HPDE6-E6E7 (cell line): ENCODE measurements at regions not wholly inside any gene's neighbourhood (a gene's known extent, or its start where the extent isn't known, plus 50 kb on each side); places are given as distances from the start of the nearest gene placed in this dataset.

Experiments
- DNase-seq: peaks from one replicate; pipeline ENCODE4 v3.0.0; 2011; ENCODE audit warnings: missing footprints; ENCODE audit errors: extremely low spot score

DNA sequence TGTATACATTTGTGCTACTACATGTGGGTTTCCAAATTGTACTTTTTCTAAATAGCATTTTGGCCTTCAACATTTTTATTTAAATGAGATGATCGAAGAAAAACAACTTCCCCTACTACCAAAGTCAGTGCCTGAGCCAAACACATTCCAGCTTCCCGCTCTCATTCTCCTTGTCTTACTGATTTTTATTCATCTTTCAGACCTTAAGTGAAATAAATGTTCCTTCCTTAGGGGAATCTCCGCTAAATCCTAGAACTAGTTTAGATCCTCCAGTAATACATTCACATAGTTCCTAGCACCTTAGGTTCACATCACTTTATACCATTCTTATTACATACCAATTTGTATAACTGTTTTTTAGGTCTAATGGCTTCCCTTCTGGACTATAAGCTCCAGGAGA, 122.3 kb upstream of the COL3A1 start:
- DNase-seq, result no peak

DNA sequence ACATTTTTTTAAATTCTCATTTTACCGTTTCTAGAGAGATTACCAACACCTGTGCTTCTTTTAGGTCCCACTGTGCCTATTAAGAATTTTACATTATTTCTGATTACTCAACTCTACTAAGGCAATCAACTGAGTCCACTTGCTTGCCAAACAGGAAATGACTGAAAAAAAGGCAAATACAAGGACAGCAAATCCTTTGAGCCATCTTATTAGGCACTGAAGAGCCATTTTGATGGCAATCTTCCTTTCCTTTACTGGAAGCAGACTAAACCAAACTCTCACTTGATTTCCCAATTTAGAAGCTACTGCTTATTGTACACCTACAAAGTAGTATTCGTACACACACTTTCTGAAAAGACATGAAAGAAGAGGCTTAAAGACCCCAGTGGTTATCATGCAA, 121.4 kb upstream of the COL3A1 start:
- DNase-seq, result no peak

DNA sequence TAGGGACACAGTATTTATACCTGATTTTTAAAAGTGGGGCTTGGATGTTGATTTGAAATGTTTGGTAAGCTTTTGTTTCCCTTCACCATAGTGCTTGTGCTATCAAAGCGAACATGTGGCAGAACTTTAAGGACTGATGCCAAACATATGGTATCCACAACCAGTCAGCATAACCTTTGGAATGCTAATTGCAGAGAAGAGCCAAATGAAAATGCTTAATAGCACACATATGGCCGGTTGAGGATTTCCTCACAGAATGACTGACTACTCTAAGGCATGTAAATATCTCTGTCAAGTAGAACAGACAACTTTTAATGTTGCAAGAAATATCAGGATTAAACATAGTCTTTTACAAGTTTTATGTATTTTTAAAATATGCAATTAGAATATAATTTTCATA, 120.9 kb upstream of the COL3A1 start:
- no peak for DNase-seq

DNA sequence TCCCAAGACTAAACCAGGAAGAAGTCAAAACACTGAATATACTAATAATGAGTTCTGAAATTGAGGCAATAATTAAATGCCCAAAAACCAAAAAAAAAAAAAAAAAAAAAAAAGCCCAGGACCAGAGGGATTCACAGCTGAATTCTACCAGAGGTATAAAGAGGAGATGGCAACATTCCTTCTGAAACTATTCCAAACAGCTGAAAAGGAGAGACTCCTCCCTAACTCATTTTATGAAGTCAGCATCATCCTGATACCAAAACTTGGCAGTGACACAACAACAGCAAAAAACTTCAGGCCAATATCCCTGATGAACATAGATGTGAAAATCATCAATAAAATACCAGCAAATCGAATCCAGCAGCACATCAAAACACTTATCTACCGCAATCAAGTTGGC, 108.5 kb upstream of the COL3A1 start:
- no peak for DNase-seq

DNA sequence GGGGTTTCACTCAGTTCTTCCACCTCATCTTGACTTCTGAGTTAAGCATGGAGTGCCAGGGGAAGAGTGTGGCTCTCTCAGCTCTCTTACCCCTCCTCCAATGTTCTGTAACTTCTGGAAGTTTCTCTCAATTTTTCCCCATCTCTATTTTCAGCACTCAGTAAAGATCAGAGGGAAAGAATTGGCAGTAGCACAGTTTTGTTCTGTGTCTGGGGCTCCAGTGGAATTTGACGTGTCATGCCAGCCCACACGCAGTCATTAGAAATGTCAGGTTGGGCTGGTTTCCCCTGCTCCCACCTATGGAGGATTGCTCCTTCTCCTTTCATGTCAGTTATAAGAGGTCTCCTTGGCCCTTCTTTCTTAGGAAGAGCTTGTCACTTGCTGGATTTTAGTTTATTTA, 104.6 kb upstream of the COL3A1 start:
- DNase-seq, result no peak

DNA sequence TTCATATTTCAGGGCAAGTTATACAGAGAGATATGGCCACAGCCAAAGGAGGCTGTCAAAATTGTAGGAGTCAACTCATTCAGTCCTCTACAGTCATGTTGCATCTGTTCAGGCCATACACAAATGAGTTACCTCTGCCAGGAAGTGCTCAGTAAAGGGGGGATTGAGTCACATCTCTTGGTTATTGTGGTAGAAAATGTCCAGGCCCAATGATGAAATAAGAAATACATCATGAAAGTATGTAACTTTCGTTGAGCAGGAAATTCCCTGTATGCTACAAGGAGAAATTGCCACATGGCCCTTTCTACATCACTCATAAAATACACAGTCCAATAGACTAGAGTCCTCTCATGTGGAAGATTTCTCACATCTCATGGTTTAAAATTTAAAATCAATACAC, 103.9 kb upstream of the COL3A1 start:
- no peak for DNase-seq

DNA sequence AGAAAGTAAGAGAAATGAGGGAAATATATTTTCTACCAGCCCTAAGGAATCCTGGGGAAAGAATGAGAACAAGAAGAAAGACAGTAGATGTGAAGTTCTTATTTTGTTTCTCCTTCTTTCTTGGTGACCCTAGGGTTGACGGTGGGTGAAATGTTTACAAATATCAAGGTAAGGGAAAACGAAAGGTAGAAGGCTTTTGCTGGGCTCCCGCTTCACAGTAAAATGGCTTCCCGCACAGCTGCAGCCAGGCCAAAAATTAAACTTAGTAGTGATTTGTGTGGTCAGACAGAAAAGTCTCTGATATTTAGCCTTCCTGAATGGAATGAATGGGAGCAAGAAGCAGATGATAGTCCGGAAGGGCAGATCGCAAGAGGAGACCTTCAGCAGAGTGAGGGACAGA, 99.1 kb upstream of the COL3A1 start:
- DNase-seq, result no peak

DNA sequence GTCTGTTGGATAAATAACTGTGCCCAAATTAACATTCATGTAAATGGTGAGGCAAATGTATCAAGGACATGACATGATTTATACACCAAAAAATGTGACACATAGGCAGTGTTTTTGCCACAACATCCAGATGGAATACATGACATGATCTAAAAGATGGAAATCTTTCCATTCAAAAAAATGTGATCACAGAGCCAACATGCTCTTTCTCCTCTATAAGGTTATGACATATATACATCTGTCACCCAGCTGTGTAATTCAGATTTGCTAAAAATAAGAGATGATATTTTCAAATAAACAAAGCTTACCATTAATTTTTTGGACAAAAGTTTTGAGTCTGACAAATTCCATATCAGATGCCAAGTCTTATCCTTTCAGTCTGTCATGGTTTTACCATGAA, 95.5 kb upstream of the COL3A1 start:
- no peak for DNase-seq

DNA sequence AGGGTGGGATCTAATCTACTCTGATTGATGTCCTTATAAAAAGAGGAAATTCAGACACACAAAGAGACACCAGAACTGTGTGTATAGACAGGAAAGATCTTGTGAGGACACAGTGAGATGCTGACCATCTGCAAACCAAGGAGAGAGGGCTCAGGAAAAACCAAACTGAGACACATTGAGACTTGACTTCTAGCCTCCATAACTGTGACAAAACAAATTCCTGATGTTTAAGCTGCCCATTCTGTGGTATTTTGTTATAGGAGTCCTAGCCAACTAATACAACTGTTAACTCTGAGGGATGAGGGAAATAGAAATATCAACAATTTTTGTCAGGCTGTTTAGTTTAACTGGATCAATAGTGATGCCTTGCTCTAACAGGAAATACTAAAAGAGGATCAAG, 93.4 kb upstream of the COL3A1 start:
- no peak for DNase-seq

DNA sequence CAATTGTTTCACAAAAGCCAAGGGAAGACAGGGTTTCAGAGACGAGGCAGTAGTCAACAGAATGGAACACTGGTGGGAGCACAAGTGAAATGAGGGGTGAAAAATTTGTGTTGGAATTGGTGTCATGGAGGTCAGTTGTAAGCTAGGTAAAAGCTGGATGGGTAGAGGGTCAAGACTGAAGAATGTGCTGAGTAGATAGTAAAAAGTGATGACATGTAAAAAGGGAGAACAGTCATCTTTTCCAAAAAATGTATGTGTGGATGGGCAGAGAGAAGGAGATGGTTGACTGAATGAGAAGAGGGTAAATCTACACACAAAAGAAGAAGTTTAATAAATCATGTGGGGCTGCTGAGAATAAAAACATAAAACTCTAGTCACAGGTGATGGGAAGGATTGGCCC, 92.7 kb upstream of the COL3A1 start:
- no peak for DNase-seq

DNA sequence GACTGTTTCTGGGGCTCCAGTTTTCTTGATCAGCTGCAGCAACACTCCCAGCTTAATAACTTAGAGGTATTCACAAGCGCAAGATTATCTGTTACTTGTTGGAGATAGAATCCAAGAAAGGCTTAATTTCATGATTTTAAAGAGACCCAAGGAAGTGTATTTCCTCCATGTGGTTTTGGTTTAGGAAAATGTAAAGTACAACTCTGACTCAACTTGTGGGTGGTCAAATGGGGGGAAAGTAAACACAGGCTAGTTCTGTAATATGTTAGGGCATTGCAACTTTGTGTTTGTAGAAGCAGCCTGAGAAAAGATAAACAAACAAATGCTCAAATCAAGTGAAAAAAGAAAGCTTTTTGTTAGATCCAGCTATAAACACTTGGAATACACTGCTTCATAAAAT, 90.1 kb upstream of the COL3A1 start:
- DNase-seq, result no peak

DNA sequence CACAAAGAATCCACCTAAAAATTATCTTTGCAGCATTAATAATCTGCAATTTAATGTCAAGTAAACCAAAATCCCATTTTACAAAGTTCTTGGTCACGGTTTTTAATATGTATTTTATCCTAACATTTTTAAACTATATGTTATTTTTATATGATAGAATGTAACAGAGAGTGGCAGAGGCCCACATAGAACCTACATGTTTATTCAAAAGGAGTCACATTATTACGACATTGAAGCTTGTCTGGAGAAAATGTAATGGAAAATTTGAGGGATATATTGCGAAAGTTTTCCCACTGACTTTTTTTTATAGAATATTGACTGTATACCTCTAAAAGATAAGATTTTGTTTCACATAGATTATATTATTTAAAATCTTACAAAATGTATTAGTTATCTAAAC, 89.7 kb upstream of the COL3A1 start:
- no peak for DNase-seq

DNA sequence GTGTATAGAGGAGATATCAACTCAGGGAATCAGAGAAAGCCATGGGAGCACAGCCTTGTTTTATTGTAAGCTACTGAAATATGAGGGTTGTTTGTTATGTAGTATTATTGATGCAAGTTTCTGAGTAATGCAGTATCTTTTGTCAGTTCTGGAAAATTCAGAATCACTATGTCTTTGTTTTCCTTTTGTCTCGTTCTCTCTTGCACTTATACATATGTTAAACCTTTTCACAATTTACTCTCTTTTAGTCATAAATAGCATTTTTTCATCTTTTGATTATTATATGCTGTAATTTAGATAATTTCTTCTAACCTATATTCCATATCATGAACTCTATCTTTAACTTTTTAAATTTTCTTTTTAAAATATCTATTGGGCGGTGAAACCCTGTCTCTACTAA, 85.0 kb upstream of the COL3A1 start:
- no peak for DNase-seq

DNA sequence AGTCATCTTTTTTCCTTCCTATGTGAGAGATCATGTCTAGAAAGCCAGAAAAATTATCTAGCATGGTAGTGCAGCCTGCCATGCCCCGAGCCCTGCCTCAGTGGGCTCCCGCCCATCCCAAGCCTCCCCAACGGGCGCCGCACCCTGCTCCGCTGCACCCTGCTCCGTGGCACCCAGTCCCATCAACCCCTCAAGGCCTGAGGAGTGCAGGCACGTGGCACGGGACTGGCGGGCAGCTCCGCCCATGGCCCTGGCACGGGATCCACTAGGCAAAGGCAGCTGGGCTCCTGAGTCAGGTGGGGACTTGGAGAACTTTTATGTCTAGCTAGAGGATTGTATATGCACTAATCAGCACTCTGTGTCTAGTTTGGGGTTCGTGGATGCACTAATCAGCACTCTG, 83.4 kb upstream of the COL3A1 start:
- DNase-seq, result no peak

DNA sequence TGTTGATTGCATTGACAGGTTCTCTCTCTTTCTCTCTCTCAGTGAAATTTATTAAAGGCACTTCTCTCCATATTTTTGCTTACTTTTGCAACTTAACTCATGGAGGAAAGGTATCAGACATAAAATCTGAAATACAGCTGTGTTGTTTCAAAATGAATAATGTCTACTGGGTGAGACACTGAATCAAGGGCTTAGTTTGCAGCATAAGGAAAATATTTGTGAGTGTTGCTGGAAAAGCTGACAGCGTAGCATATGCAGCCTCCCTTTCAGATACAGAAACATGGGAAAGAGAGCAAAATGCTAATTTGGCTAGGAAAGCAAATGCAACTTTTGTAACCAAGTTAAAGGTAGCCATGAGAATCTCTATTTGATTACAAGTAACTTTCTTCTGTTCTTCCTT, 81.5 kb upstream of the COL3A1 start:
- no peak for DNase-seq

DNA sequence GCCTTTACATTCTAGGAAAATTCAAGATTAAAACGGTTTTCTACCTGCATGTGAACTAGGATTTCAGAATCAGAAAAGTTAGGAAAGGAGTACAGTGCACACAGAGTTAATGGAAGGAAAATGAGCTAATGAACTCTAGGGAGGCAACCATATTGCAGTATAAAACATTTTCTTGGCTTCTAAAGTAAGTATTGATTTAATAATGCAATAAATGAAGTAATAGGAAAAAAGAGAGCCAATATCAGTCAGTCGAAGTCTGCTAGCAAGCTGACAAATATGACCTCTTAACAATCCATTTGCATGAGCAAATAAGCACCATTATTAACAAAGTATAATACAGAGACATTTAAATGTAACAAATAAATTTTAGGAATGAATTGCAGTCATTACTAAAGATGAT, 80.2 kb upstream of the COL3A1 start:
- DNase-seq, result no peak

DNA sequence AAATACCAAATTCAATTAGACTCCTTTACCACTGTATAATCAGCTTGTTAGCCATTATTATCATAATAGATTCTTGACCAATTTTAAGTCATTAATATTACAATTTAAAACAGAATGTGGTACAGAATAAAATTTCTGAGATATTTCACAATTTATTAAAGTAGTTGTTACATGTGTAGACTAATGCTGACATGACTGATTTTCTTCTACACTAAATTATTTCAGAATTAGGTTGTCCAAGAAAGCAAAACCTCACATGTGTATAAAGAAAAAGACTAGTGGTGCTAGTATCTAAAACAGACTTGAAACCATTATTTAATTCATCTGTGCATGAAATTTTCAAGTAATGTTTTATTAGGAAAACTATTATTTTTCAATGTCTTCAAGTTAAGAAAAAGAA, 79.2 kb upstream of the COL3A1 start:
- DNase-seq, result no peak

DNA sequence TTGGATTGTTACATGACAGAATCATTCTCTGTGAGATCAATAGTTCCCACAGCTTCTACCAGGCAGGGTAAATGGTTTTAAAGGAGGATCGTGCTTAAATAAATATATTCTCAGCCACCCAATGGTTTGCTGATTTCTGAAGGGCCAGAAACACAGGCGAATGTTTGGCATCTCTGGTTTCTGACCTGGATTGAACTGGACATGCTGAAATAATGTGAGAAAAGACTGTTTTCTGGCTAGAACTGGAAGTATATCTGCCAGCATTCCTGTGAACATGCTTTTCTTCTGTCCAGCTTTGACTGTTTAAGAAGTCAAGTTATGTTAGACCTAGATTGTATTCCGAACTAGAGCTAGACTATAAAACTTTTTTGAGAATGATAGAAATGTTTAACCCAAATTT, 77.1 kb upstream of the COL3A1 start:
- DNase-seq, result no peak

DNA sequence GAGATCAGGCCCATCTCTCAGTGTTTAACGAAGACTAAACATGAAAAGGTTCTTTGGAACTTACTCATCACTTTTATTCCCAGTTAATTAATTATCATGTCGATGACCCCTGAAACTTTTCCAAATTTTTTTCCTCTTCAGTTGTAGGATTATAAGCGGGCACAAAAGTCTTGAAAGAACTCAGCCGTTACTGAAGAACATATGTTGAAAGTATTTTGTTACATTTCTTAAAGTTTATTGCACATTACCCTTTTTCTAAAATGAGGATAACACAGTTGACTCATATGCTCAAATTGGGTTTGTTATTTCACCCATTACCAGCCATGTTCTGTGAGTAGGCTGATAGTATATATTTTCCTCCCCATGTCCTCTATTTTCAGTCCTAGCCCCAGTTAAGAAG, 75.9 kb upstream of the COL3A1 start:
- DNase-seq, result no peak

DNA sequence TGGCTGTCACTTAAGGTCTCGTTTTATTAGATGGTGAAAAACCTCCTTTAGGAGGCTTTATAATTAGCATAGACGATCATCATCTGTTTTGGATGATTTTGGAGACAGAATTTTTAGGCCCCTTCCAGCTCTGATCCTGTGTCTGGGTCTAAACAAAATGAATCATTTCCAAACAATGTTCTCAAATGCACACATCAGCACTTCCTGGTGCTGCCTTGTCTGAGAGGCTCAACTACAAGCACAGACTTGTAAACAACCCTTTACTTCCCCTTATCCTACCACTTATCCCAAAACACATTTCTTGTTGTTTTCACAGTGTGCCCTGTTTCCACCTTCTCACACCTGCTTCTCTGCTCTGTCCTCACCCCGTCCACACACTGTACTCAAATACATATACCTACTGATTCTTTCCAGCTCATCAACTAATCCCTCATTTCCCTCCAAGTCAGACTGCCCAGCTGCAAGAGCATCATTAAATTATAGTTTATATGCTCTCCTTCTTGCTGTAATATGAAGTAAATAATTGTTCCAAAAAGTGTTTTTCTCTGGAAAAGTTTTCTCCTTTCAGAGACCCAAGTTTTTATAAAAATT, 71.2 kb upstream of the COL3A1 start:
- DNase-seq, result peak; percentile 52

DNA sequence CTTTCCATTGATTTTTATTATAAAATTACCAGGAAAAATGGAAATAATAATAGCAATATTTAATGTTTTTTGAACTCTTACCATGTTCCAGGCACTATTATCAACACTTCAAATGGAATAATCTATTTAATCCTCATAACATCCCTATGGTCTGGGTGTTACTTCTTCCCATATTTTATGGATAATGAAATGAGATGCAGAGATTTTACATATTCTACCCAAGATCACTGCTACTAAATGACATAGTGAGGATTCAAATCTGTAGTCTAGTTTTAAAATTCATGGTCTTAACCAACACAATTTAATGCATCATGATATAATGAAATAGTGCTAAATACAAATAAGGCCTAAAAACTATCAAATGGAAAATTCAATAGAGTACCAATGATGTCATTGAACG, 70.4 kb upstream of the COL3A1 start:
- no peak for DNase-seq

DNA sequence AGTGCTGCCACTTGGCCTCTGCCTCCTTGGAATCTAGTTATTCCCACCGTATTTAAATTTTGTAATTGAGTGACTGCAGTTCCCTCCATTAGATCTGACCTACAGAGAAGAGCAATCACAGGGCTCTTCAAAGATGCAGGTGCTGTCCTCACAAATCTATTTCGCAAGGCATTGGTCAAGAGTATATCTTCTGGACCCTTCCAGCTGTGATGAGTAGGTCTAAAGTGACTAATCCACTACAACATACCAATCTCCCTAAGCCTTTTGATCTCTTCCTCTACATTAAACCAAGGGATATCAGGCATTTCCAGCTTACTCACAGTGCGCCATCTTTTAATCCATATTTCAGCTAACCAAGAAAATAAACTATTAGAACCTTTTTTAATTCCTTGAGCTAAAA, 65.1 kb upstream of the COL3A1 start:
- DNase-seq, result no peak

DNA sequence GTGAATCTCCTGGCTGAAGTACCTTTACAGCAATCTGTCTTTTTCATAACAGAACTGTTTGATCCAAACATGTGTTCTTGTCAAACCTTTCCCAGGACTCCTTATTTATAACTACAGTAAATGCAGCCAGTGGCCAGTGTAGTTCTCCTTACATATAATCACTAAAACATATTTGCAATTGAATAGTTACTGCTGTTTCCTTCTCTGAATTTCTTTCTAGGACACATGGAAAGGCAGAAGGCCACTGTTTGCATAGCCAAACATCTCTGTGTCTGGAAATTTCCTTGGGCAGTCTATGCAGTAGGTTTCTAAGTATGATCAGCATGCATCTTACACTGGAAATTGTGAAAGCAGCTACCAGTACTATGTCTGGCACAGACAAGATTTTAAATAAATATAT, 57.4 kb upstream of the COL3A1 start:
- DNase-seq, result no peak

DNA sequence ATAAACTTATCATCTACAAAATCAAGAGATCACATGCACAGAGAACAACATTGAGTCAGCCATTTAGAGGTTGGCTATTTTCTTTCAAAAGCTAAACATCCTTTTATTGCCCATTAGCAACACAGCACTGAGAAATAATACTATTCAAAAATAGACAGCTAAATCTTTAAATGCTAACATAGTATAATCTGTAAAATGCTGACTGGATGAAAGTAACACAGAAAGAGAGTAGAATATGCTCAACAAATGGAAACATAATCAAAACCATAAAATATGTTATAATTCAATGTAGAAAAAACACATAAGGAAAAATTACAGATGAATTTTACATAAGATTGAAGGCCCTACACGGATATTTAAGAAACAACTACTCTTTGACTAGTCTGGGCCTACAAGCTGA, 56.5 kb upstream of the COL3A1 start:
- no peak for DNase-seq

DNA sequence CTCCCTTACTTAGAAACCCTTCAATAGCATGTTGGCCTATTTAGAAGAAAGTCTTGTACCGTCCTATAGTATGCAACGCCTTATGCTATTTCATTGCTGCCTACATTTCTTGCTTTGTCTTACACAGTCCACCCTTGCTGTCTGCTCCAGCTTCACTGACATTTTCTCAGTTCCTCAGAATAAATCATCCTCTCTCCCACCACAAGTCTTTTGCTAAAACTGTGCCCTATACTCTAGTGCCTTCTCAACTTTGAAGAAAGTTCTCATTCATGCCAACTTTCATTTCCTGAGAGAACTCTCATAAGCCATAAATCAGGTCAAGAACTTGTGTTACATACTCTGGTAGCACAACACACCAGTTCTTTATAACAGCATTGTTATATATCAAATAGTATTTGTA, 54.3 kb upstream of the COL3A1 start:
- no peak for DNase-seq
